ENCODE measurements at regions not wholly inside any gene's neighbourhood (a gene's known extent, or its start where the extent isn't known, plus 50 kb on each side); places are given as distances from the start of the nearest gene placed in this dataset.
"Not testable (repeated sequence)": the region's sequence is repeated elsewhere in the genome, so short reads cannot be mapped to it uniquely, and the experiment has no call there.

DNA sequence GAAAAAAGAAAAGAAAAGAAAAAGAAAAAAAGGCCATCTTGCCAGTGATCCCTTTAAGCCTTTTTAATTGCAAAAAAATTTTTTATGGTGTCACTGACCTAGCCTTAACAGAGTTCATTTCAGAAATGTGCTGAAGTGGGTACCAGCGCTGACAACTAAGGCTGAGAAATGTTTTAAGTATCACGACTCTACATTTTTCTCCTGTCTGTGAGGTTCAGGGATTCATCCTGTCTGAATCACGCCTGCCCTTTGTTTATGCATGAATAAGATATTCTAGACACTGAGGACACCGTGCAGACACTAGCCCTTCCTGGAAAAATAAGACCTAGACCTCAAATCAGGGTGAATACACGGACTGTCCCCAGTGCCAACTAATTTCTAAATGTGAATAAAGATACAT is 154.4 kb upstream of the NOCT start:
- TF ChIP-seq, protein P1, sequence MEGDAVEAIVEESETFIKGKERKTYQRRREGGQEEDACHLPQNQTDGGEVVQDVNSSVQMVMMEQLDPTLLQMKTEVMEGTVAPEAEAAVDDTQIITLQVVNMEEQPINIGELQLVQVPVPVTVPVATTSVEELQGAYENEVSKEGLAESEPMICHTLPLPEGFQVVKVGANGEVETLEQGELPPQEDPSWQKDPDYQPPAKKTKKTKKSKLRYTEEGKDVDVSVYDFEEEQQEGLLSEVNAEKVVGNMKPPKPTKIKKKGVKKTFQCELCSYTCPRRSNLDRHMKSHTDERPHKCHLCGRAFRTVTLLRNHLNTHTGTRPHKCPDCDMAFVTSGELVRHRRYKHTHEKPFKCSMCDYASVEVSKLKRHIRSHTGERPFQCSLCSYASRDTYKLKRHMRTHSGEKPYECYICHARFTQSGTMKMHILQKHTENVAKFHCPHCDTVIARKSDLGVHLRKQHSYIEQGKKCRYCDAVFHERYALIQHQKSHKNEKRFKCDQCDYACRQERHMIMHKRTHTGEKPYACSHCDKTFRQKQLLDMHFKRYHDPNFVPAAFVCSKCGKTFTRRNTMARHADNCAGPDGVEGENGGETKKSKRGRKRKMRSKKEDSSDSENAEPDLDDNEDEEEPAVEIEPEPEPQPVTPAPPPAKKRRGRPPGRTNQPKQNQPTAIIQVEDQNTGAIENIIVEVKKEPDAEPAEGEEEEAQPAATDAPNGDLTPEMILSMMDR (IDR thresholded peaks at IDR 0.05) = no peak
- Histone ChIP-seq H3K36me3 (no peaks in the 10 kb centered on the region), H3K9me3 (no peaks in the 10 kb centered on the region), H3K27ac (no peak overlapping the region), H3K27me3 (peaks cover 27% of the 10 kb centered on the region), H3K4me1 (ENCODE audit: control insufficient read depth in 1 of 2, insufficient read depth in 1 of 2, low read depth in 1 of 2, low read length in 1 of 2) (no peaks in the 10 kb centered on the region), H3K4me3 (ENCODE audit: low read depth in 1 of 2, low read length in 1 of 2) (no peak overlapping the region)

DNA sequence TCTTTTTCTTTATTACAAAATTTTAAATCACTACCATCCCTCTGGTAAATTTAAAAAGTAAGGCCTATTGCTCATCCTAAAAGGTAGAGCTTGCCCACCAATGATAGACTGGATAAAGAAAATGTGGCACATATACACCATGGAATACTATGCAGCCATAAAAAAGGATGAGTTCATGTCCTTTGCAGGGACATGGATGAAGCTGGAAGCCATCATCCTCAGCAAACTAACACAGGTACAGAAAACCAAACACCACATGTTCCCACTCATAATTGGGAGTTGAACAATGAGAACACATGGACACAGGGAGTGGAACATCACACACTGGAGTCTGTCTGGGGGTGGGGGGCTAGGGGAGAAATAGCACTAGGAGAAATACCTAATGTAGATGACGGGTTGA is 155.2 kb upstream of the NOCT start:
- not testable (repeated sequence) for H3K27ac ChIP-seq; H3K4me1 ChIP-seq (ENCODE audit: control insufficient read depth in 1 of 2, insufficient read depth in 1 of 2, low read depth in 1 of 2, low read length in 1 of 2); H3K9me3 ChIP-seq

DNA sequence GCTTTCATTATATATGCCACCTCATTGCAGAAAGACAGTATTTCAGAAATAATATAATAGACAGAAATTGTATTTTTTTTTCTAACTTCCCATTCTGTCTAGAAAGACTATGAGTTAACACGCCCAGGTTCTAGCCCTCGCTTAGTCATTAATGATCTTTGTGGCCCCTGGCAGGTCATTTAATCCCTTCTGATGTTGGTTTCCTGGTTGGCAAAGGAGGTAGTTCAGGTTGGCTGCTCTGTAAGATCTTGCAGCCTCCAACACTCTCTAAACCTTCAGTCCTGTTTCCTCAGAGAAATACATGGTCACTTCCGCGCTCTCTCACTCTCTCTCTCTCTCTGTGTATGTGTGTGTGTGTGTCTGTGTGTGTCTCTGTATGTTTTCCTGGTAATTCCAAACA is 156.3 kb upstream of the NOCT start:
- H3K9me3 ChIP-seq = no peaks in the 10 kb centered on the region
- no peak overlapping the region for H3K27ac ChIP-seq
- peaks cover 19% of the 10 kb centered on the region for H3K27me3 ChIP-seq
- no peaks in the 10 kb centered on the region for H3K4me1 ChIP-seq (ENCODE audit: control insufficient read depth in 1 of 2, insufficient read depth in 1 of 2, low read depth in 1 of 2, low read length in 1 of 2)
- no peaks in the 10 kb centered on the region for H3K36me3 ChIP-seq
- no peak overlapping the region for H3K4me3 ChIP-seq (ENCODE audit: low read depth in 1 of 2, low read length in 1 of 2)
- TF ChIP-seq, protein P1 (IDR thresholded peaks at IDR 0.05) = no peak

More for the DNA sequence above, 155.2 kb upstream of the NOCT start:
- H3K36me3 ChIP-seq; H3K4me3 ChIP-seq (ENCODE audit: low read depth in 1 of 2, low read length in 1 of 2): not testable (repeated sequence)
- peaks cover 27% of the 10 kb centered on the region for H3K27me3 ChIP-seq

DNA sequence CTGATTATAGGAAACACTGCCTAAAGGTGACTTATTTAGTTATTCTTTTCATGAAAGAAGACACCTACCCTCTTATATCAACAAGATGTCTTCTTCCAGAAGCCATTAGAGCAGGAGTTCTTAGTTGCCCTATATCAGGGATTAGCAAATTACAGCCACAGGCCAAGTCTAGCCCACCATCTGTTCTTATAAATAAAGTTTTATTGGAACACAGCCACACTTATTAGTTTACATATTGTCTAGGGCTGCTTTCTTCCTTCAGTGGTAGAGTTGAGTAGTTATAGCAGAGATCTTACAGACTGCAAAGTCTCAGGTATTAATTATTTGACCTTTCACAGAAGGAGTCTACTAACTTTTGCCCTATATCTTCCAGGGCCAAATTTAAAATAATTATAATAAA is 157.2 kb upstream of the NOCT start:
- H3K4me1 ChIP-seq (ENCODE audit: control insufficient read depth in 1 of 2, insufficient read depth in 1 of 2, low read depth in 1 of 2, low read length in 1 of 2) = no peaks in the 10 kb centered on the region
- TF ChIP-seq, protein P1 (IDR thresholded peaks at IDR 0.05) = no peak
- H3K9me3 ChIP-seq = no peaks in the 10 kb centered on the region
- H3K4me3 ChIP-seq (ENCODE audit: low read depth in 1 of 2, low read length in 1 of 2) = no peak overlapping the region
- H3K27ac ChIP-seq = no peak overlapping the region
- H3K27me3 ChIP-seq = peaks cover 14% of the 10 kb centered on the region
- H3K36me3 ChIP-seq = no peaks in the 10 kb centered on the region

DNA sequence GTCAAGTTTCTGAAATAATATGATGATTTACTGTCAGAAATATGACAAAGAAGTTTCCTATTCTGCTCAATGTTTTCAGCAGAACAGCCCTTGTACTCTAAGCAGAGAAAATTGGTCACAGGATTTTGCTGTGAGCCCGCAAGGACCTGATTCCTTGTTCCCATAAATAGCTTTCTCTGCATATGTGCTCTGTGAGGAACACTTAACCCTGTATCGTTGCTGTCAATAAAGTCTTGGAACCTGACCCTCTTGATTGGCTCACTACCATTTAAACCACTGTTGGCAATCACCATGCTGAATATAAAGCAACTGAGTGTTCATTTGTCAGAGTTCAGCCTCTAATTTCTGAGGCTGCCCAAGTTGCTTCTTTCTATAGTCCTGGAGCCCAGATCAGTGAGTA is 158.2 kb upstream of the NOCT start:
- no peak overlapping the region for H3K27ac ChIP-seq
- peaks cover 24% of the 10 kb centered on the region for H3K27me3 ChIP-seq
- no peaks in the 10 kb centered on the region for H3K36me3 ChIP-seq

DNA sequence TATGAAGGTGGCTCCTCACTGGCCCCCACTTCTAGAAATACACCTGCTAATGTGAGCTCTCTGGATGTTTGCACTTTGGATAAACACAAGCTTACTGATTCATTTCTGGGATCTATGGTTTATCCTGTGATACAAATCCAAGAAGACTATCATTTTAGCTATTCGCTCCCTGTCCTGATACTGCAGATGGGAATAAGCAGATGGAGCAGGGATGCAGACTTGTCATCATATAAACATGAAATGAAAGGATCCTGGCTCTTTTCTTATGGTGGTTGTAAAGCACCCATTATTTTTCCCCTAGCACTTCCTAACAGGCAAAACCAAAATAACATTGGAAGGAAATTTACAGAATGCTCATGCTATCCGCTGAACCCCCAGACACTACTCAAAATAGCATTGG is 162.9 kb upstream of the NOCT start:
- H3K4me3 ChIP-seq (ENCODE audit: low read depth in 1 of 2, low read length in 1 of 2) = no peak overlapping the region

More for the DNA sequence above, 158.2 kb upstream of the NOCT start:
- no peaks in the 10 kb centered on the region for H3K4me1 ChIP-seq (ENCODE audit: control insufficient read depth in 1 of 2, insufficient read depth in 1 of 2, low read depth in 1 of 2, low read length in 1 of 2)
- TF ChIP-seq, protein P1 (IDR thresholded peaks at IDR 0.05) = no peak
- no peak overlapping the region for H3K4me3 ChIP-seq (ENCODE audit: low read depth in 1 of 2, low read length in 1 of 2)
- H3K9me3 ChIP-seq = no peaks in the 10 kb centered on the region

More for the DNA sequence above, 162.9 kb upstream of the NOCT start:
- Histone ChIP-seq H3K4me1 (ENCODE audit: control insufficient read depth in 1 of 2, insufficient read depth in 1 of 2, low read depth in 1 of 2, low read length in 1 of 2) (no peaks in the 10 kb centered on the region), H3K27me3 (peaks cover 50% of the 10 kb centered on the region), H3K9me3 (no peaks in the 10 kb centered on the region), H3K36me3 (no peaks in the 10 kb centered on the region), H3K27ac (no peak overlapping the region)
- TF ChIP-seq, protein P1 (IDR thresholded peaks at IDR 0.05) = no peak
